ENCODE measurements at regions not wholly inside any gene's neighbourhood (a gene's known extent, or its start where the extent isn't known, plus 50 kb on each side); places are given as distances from the start of the nearest gene placed in this dataset.

DNA sequence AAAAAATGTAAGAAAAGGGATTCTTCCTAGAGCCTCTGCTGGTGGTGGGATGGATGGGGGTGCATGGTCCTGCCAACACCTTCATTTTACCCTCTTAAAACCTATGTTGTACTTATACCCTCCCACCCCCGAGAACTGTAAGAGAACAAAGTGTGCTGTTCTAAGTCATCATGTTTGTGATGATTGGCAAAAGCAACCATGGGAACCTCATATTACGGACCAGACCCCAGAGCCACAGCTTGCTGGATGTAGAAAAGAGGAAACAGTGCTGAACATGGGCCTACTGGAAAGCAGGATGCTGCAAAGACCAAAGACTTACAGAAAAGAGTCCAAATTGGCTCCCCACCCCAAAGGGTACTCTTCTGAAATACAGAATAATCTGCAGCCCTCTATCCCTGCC is 311.2 kb downstream of the DUSP6 start (continued):
- TF ChIP-seq FOSL2 (IDR thresholded peaks at IDR 0.05) (no peak), FOSL2 (CRISPR knock-in tag; IDR thresholded peaks at IDR 0.05) (no peak), NR3C1 (IDR thresholded peaks at IDR 0.05) (no peak), SREBF2 (IDR thresholded peaks at IDR 0.05) (no peak), ATOH8 (CRISPR knock-in tag; IDR thresholded peaks at IDR 0.05; ENCODE audit: low read depth) (no peak)
- TF ChIP-seq, protein P1, sequence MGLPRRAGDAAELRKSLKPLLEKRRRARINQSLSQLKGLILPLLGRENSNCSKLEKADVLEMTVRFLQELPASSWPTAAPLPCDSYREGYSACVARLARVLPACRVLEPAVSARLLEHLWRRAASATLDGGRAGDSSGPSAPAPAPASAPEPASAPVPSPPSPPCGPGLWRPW (IDR thresholded peaks at IDR 0.05) = no peak

DNA sequence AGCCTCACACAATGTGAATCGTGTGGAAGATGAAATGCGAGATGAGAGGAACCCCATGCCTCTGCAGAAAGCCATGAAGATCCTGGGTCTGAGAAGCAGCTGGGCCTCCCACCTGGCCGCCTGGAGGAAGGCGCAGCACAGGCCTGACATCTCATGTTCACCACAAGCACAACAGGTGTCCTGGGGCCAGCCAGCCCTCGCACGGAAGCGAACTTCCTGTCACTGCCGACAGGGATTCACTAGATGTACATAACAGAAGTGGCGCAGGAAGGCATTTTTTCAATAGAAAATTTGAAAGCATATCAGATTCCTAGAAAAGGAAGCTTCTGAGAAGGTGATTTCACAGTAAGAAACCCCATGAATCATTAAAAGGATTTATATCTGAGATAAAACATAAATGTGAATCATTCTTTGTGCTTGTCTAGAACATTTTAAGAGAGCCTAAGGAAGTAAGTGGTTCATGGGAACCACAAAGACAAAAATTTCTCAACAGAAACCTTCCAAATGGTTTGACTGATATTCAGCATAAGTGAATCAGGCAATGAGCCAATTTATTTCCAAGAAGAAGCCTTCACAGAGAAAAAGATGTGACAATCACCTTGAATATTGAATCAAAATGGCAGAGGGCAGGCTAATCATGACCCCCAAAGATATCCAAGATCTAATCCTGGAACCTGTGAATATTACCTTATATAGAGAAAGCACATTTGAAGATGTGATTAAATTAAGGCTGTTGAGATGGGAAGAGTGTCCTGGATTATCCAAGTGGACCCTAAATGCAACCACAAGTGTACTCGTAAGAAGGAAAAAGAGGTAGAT is 311.9 kb downstream of the DUSP6 start:
- CTCF ChIA-PET = interaction anchor here (1.0 to 6.2 kb wide), 5 partner anchors 10 to 430 kb away, joined by 3 to 29 read pairs (median 4); no protein-coding TSS in a partner anchor
- Histone ChIP-seq H3K4me1 (no peaks in the 10 kb centered on the region), H3K27ac (no peak overlapping the region), H3K9me3 (no peaks in the 10 kb centered on the region), H3K4me2 (no peak overlapping the region), H3K4me3 (no peak overlapping the region)
- TF ChIP-seq RCOR1 (IDR thresholded peaks at IDR 0.05; ENCODE audit: low read depth, low read length) (no peak), EP300 (IDR thresholded peaks at IDR 0.05) (no peak), FOSB (CRISPR knock-in tag; IDR thresholded peaks at IDR 0.05) (no peak), HOXB5 (CRISPR knock-in tag; IDR thresholded peaks at IDR 0.05) (no peak)
- ATAC-seq (no peak), FAIRE-seq (no peak), DNase-seq (ENCODE audit: low read depth in 1 of 2, low spot score in 1 of 2) (no peak)
- POLR2A ChIA-PET = no interaction called here
- 79% methylated on average over 10 of the region's 10 CpGs for WGBS (ENCODE audit: missing lambda C conversion rate)

DNA sequence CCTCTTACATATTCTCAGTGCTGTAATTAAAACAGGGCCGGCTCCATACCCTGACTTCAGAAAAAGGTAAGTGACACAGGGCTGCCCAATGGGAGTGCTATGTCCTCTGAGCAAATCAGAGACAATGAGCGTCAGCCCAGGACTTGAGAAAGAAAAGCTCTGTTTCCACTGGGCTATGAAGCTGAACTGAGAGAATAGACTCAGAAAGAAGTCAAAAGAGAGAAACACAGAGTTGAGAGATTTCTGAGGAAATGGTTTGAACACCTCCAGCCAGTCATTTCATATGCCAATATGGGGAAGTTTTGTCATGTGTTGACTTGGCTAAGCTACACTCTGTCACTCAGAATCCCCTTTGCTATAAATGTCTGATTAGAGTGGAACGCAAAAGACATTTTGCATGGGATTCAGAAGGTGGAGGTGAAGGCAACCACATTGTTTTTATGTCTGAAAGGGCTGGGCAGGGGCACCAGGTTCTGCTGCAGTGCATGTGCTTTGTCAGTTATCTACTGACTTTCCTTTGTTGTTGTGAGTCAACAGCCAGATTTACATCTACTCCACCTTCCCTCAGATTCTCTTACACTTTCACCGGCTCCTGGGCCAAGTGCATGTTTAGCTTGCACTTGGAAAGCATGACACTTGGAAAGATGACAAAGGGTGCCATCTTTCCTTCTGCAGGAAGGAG is 313.3 kb downstream of the DUSP6 start:
- ChIA-PET CTCF (interaction anchor here (1.1 to 6.2 kb wide), 8 partner anchors 12 to 486 kb away, joined by 3 to 29 read pairs (median 4); partner anchors contain the start of genes DUSP6 and GALNT4), POLR2A (no interaction called here)
- no peak overlapping the region for H3K27ac ChIP-seq
- H3K4me3 ChIP-seq = no peak overlapping the region
- WGBS (ENCODE audit: missing lambda C conversion rate) = 64% methylated on average over 4 of the region's 4 CpGs
- H3K9me3 ChIP-seq = no peaks in the 10 kb centered on the region
- H3K4me2 ChIP-seq = no peak overlapping the region
- no peak for ATAC-seq
- no peak for FAIRE-seq
- no peaks in the 10 kb centered on the region for H3K4me1 ChIP-seq
- no peak for TF ChIP-seq NFE2L2 (conservative IDR thresholded peaks at IDR 0.05; ENCODE audit: low read length)
- TF ChIP-seq CBX2 (IDR thresholded peaks at IDR 0.05; ENCODE audit: borderline replicate concordance, low read depth) = no peak
- TF ChIP-seq MAFK (IDR thresholded peaks at IDR 0.05; ENCODE audit: partially characterized antibody) = no peak
- TF ChIP-seq EP300 (IDR thresholded peaks at IDR 0.05) = no peak
- no peak for TF ChIP-seq POLR2A (IDR thresholded peaks at IDR 0.05; ENCODE audit: low read length)
- TF ChIP-seq, protein P2, sequence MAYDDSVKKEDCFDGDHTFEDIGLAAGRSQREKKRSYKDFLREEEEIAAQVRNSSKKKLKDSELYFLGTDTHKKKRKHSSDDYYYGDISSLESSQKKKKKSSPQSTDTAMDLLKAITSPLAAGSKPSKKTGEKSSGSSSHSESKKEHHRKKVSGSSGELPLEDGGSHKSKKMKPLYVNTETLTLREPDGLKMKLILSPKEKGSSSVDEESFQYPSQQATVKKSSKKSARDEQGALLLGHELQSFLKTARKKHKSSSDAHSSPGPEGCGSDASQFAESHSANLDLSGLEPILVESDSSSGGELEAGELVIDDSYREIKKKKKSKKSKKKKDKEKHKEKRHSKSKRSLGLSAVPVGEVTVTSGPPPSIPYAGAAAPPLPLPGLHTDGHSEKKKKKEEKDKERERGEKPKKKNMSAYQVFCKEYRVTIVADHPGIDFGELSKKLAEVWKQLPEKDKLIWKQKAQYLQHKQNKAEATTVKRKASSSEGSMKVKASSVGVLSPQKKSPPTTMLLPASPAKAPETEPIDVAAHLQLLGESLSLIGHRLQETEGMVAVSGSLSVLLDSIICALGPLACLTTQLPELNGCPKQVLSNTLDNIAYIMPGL (CRISPR knock-in tag; IDR thresholded peaks at IDR 0.05; ENCODE audit: borderline replicate concordance) = no peak
- no peak for DNase-seq (ENCODE audit: low read depth in 1 of 2, low spot score in 1 of 2)

DNA sequence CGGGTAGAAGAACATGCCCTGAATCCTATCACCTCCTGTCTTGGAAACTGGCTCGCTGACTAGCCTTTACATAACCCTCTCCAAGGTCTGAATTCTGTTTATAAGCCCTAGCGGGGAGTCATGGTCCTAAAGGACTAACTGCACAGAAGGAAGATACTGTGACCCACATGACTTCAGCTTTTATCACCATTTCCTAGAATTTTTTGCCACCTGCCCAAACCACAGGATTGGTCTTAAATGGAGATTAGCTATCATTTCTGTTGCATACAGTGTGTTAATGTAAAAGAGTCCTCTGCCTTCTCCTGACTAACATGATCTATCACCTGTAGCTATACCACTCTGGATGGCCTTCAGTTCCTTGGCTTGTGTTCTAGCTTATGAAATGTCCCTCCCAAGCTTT is 319.2 kb downstream of the DUSP6 start:
- no peak overlapping the region for H3K4me2 ChIP-seq
- no peak overlapping the region for H3K27ac ChIP-seq
- ChIA-PET POLR2A (no interaction called here), CTCF (interaction anchor here (0.8 to 2.0 kb wide), 10 partner anchors 11 to 496 kb away, joined by 3 to 10 read pairs (median 4); partner anchors contain the start of gene GALNT4)
- FAIRE-seq (no peak), DNase-seq (ENCODE audit: low read depth in 1 of 2, low spot score in 1 of 2) (no peak), ATAC-seq (no peak)
- 29% methylated on average over 3 of the region's 3 CpGs for WGBS (ENCODE audit: missing lambda C conversion rate)
- H3K4me3 ChIP-seq = no peak overlapping the region
- H3K9me3 ChIP-seq = no peaks in the 10 kb centered on the region
- no peaks in the 10 kb centered on the region for H3K4me1 ChIP-seq
- TF ChIP-seq ESRRA (IDR thresholded peaks at IDR 0.05; ENCODE audit: borderline replicate concordance, low read length) = no peak
- TF ChIP-seq FOSL2 (IDR thresholded peaks at IDR 0.05) = no peak
- no peak for TF ChIP-seq FOSL2 (CRISPR knock-in tag; IDR thresholded peaks at IDR 0.05)
- TF ChIP-seq CBX2 (IDR thresholded peaks at IDR 0.05; ENCODE audit: borderline replicate concordance, low read depth) = no peak
- TF ChIP-seq TP53 (CRISPR knock-in tag; IDR thresholded peaks at IDR 0.05) = no peak
- TF ChIP-seq E2F6 (IDR thresholded peaks at IDR 0.05; ENCODE audit: borderline replicate concordance, low read depth) = no peak
- TF ChIP-seq CEBPB (IDR thresholded peaks at IDR 0.05) = no peak
- no peak for TF ChIP-seq RAD21 (conservative IDR thresholded peaks at IDR 0.05 in 1 of 2, IDR thresholded peaks at IDR 0.05 in 1 of 2)
- TF ChIP-seq CBX8 (IDR thresholded peaks at IDR 0.05) = no peak
- no peak for TF ChIP-seq SREBF2 (IDR thresholded peaks at IDR 0.05)
- TF ChIP-seq HOXB5 (CRISPR knock-in tag; IDR thresholded peaks at IDR 0.05) = no peak
- TF ChIP-seq, protein P3, sequence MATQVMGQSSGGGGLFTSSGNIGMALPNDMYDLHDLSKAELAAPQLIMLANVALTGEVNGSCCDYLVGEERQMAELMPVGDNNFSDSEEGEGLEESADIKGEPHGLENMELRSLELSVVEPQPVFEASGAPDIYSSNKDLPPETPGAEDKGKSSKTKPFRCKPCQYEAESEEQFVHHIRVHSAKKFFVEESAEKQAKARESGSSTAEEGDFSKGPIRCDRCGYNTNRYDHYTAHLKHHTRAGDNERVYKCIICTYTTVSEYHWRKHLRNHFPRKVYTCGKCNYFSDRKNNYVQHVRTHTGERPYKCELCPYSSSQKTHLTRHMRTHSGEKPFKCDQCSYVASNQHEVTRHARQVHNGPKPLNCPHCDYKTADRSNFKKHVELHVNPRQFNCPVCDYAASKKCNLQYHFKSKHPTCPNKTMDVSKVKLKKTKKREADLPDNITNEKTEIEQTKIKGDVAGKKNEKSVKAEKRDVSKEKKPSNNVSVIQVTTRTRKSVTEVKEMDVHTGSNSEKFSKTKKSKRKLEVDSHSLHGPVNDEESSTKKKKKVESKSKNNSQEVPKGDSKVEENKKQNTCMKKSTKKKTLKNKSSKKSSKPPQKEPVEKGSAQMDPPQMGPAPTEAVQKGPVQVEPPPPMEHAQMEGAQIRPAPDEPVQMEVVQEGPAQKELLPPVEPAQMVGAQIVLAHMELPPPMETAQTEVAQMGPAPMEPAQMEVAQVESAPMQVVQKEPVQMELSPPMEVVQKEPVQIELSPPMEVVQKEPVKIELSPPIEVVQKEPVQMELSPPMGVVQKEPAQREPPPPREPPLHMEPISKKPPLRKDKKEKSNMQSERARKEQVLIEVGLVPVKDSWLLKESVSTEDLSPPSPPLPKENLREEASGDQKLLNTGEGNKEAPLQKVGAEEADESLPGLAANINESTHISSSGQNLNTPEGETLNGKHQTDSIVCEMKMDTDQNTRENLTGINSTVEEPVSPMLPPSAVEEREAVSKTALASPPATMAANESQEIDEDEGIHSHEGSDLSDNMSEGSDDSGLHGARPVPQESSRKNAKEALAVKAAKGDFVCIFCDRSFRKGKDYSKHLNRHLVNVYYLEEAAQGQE (IDR thresholded peaks at IDR 0.05) = no peak
- no peak for TF ChIP-seq CHD2 (IDR thresholded peaks at IDR 0.05; ENCODE audit: low read length, partially characterized antibody)
- no peak for TF ChIP-seq KDM5A (IDR thresholded peaks at IDR 0.05)
